HEK293T (cell line): ENCODE measurements at regions not wholly inside any gene's neighbourhood (a gene's known extent, or its start where the extent isn't known, plus 50 kb on each side); places are given as distances from the start of the nearest gene placed in this dataset.

ENCODE experiments used
- BHLHE40 ChIP-seq: fragments of 450-650 bp; IDR thresholded peaks from 2 replicates; pipeline ENCODE4 v1.6.1; 2016; ENCODE audit warnings: mild to moderate bottlenecking, moderate library complexity, borderline replicate concordance
- L3MBTL2 ChIP-seq: fragments of 450-650 bp; conservative IDR thresholded peaks from 2 replicates; pipeline ENCODE4 v1.6.1; 2016; ENCODE audit warnings: mild to moderate bottlenecking

DNA sequence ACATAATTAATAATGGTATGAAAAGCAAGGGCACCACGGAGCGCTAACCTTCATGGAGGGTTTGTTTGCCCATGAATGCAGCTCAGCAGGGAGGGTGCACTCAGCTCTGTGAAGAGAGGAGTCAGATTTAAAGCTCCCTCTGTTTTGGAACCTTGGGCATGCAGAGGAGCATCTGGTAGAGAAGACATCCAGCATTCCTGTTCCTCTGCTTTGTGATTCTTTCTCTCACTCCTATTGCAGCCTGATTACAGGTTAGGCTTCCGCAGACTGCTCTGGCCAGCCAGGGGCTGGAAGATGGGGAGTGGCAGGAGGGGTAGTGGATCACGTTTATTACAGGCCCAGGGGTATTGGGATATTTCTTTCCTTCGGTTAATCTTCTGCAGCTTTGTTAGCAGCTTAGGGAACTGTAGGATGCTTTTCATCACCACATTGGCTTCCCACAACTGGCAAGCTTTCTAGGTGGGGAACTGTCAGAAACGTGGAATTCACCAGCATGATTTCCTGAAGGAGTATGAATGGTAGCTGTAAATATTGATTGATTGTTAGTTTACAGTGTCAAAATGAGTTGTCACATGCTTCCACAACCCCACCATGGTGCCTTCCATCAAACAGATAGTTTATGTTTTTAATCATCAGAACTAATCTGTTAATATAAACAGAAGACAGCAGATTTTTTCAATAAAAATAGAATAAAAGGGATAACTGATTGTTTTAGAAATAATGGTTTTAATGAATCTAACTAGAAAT lies 201.1 kb downstream of the VAPA start:
- TF ChIP-seq BHLHE40: no peak
- no peak for TF ChIP-seq L3MBTL2
